GM21528 (cell line): ENCODE measurements at regions not wholly inside any gene's neighbourhood (a gene's known extent, or its start where the extent isn't known, plus 50 kb on each side); places are given as distances from the start of the nearest gene placed in this dataset.

ENCODE experiments used
- ATAC-seq: cut with Tn5 transposase; IDR thresholded peaks from one replicate; pipeline ENCODE4 v1.9.1; 2021; ENCODE audit warnings: mild to moderate bottlenecking, moderate library complexity; ENCODE audit not compliant: unreplicated experiment, low FRiP score

GRCh38 chr14:42602336-42602845 lies 995.7 kb downstream of the LRFN5 start:
- no peak for ATAC-seq

- ATAC-seq, result no peak
These were observed 965.4 kb downstream of the LRFN5 start for GRCh38 chr14:42572032-42572431.

GRCh38 chr14:42569227-42569626 lies 962.6 kb downstream of the LRFN5 start:
- no peak for ATAC-seq

GRCh38 chr14:42565556-42565955 lies 958.9 kb downstream of the LRFN5 start:
- ATAC-seq, result no peak

GRCh38 chr14:42563313-42563712 lies 956.6 kb downstream of the LRFN5 start:
- no peak for ATAC-seq

- ATAC-seq, result no peak
These were observed 949.9 kb downstream of the LRFN5 start for GRCh38 chr14:42556551-42556950.

- no peak for ATAC-seq
These were observed 948.7 kb downstream of the LRFN5 start for GRCh38 chr14:42555365-42555764.

- ATAC-seq, result no peak
These were observed 947.4 kb downstream of the LRFN5 start for GRCh38 chr14:42554091-42554490.

- ATAC-seq, result no peak
These were observed 943.6 kb downstream of the LRFN5 start for GRCh38 chr14:42550310-42550709.

GRCh38 chr14:42548349-42548748 lies 941.7 kb downstream of the LRFN5 start:
- no peak for ATAC-seq

- no peak for ATAC-seq
These were observed 939.0 kb downstream of the LRFN5 start for GRCh38 chr14:42545636-42546035.

- ATAC-seq, result no peak
These were observed 934.9 kb downstream of the LRFN5 start for GRCh38 chr14:42541535-42542001.

GRCh38 chr14:42535397-42535796 lies 928.7 kb downstream of the LRFN5 start:
- ATAC-seq, result no peak

GRCh38 chr14:42533476-42533875 lies 926.8 kb downstream of the LRFN5 start:
- no peak for ATAC-seq

- ATAC-seq, result no peak
These were observed 925.5 kb downstream of the LRFN5 start for GRCh38 chr14:42532194-42532593.

GRCh38 chr14:42527141-42527540 lies 920.5 kb downstream of the LRFN5 start:
- no peak for ATAC-seq

GRCh38 chr14:42523666-42524065 lies 917.0 kb downstream of the LRFN5 start:
- ATAC-seq, result peak; percentile 99

GRCh38 chr14:42517806-42518500 lies 911.3 kb downstream of the LRFN5 start:
- ATAC-seq, result no peak

- ATAC-seq, result no peak
These were observed 907.2 kb downstream of the LRFN5 start for GRCh38 chr14:42513837-42514236.

- no peak for ATAC-seq
These were observed 903.4 kb downstream of the LRFN5 start for GRCh38 chr14:42510071-42510470.

GRCh38 chr14:42508209-42508946 lies 901.7 kb downstream of the LRFN5 start:
- ATAC-seq, result no peak

- no peak for ATAC-seq
These were observed 897.8 kb downstream of the LRFN5 start for GRCh38 chr14:42504433-42504832.
